HG03575 (cell line): ENCODE measurements at regions not wholly inside any gene's neighbourhood (a gene's known extent, or its start where the extent isn't known, plus 50 kb on each side); places are given as distances from the start of the nearest gene placed in this dataset.

Experiments used
- ATAC-seq: cut with Tn5 transposase; IDR thresholded peaks from one replicate; pipeline ENCODE4 v1.9.1; 2021; ENCODE audit not compliant: unreplicated experiment, insufficient number of reproducible peaks, low FRiP score; ENCODE audit errors: extremely low read depth

DNA sequence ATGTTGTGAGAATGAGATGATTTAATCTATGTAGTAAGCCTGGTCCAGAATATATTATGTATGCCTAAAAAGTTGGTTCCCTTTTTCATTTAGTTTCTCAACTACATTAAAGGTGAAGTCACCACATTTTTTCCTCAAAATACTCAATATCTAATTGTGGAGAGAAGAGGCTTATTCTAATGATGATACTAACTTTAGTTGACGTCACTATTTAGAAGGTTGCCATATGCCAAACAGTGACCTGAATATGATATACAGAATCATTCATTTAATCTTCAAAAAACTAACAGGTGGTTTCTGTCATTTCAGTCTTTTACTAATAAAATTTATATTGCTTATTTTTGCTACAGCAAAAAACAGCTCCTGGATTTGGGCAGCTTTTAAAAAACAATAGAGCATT is 480.7 kb upstream of the NWD2 start:
- no peak for ATAC-seq

DNA sequence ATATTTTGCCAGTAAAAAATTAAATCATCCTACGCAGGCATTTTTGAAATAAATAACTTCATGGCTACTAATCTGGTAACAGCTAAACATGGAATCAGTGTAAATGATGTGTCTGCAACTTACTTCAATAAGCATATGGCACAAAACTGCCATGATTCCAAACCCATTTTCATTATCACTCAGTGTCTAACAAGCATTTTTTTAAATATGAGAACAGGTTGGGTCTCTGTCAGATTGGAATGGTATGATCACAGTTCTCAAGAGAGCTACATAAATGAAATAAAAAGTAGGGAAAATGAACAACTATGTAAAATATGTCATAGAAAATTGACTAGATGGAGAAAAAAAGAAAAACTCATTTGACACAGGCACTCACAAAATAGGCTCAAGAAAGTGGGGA is 476.9 kb upstream of the NWD2 start:
- no peak for ATAC-seq

GRCh38 chr4:36771411-36772153 is 473.0 kb upstream of the NWD2 start:
- no peak for ATAC-seq

DNA sequence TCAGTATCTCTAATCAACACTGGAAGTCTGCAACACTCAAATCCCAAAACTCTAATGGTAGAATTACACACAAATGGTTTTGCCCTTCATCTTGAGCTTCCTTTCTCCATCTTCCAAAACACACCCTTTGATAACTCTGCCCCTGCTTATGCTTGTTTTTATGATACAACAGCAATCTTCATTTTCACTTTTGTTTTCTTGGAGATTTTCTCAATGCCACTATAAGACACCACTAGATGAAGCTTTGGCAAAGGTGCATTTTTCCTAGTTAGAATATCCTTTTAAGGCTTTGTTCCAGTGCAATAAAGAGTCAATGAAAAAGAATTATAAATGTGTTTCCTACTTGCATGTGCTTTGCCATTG is 472.4 kb upstream of the NWD2 start:
- ATAC-seq, result no peak

DNA sequence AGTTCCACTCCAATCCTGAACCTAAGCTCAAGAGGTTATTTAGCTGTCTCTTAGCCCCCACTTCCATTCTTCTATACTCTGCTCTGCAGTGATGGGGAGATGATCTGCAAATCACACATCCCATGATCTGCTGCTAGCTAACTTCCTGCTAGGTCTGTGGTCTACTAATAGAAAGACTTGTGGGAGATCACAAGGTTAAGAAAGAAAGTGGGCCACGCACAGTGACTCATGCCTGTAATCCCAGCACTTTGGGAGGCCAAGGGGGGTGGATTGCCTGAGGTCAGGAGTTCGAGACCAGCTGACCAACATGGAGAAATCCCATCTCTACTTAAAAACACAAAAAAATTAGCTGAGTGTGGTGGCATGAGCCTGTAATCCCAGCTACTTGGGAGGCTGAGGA is 471.1 kb upstream of the NWD2 start:
- ATAC-seq, result no peak

DNA sequence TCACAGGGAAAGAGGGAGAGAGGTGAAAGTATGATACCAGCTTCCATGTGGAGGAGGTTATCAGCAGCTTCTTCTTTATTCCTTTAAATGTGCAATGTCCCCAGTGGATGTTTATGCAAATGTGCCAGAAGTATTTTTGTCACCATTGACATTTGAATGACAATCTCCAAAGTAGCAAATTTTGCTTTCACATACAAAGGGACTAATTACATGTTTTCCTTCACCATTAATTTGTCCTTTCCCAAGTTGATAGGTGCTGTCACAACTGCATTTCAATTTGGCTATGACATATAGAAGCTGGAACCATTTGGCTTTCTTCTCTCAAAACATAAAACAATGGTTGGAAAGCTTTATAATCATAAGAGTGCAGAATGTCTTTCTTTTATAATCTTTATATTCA is 469.0 kb upstream of the NWD2 start:
- no peak for ATAC-seq

DNA sequence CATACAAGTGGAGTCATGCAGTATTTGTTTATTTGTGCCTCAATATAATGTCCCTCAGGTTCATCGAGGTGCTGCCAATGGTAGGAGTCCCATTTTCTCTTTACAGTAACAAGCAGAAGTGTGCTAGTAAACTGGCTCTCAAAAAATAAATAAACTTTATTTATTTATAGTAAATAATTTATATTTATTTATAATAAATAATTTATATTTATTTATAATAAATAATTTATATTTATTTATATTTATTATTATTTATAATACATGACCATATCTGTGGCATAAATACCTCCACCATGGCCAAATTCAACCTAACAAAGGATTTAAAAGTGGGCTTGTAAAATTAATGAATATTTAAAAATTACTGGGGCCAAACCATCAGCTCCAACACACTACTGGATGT is 464.9 kb upstream of the NWD2 start:
- no peak for ATAC-seq

DNA sequence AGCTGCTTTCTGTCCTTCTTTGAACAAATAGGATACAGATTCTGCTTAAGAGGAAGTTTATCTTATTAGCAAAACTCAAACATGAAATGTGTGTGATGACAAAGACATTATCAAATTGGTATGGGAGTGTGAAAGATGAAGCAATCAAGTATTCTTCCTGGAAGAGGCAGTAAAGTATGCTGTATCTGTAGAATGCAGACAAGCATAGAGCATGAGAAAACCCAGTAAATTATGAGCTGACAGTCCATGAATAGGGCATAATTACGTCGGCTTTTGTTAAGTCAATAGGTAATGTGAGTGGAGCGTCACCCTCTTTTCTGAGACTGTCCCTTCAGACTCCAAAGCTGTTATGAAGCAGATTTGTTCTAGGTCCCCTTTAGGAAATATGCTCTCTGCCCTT is 458.6 kb upstream of the NWD2 start:
- no peak for ATAC-seq

- no peak for ATAC-seq
Observed at GRCh38 chr4:36786519-36786918, 458.0 kb upstream of the NWD2 start.

DNA sequence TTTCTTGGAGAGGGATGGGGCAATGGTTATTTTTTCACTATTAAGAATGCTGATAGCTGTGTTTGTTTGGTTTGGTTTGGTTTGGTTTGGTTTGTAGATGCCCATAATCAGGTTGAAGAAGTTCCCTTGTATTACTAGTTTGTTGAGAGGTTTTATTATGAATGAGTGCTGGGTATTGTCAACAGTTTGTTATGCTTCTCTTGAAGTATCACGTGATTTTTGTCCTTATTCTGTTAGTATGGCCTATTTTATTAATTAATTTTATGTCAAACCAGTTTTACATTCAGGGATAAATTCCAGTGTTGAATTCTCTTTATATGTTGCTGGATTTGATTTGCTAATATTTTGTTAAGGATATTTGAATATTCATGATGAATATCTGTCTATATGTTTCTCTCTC is 449.8 kb upstream of the NWD2 start:
- no peak for ATAC-seq

- no peak for ATAC-seq
Observed at GRCh38 chr4:36812149-36812548, 432.4 kb upstream of the NWD2 start.

DNA sequence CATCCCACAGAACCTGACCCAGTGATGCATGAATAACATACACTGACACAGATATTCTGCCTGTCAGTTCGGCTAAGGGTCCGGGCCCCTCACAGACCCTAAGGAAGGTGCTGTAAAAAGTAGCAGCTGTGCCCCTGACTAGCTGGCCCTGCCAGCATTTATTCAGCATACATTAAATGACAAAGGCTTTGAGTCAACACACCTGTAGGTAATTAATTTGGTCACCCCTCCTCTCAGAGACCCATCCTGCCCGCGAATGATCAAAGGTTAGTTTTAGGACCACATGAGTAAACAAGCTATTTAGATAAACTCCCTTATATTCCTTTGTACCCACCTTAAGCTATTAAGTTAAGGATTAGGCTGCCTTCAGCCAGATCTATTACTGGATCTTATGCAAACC is 429.0 kb upstream of the NWD2 start:
- no peak for ATAC-seq

GRCh38 chr4:36823199-36823967 is 421.2 kb upstream of the NWD2 start:
- no peak for ATAC-seq

DNA sequence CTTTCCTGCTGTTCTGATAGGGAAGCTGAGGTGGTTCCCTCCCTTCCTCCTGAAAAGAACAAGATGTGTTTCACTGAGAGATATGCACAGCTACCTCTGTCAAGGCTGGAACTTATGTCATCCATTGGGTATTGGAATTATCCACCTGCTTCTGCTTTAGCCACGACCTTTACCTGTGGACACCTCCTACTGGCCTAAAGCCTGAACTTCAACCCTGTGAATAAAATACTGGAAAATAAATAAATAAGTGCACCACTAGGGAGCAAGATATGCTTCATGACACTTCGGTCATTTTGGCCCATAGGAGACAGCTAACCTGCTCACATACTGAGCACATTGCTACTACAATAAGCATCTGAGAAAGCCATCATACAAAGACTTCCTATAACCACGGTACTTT is 419.9 kb upstream of the NWD2 start:
- ATAC-seq, result no peak

DNA sequence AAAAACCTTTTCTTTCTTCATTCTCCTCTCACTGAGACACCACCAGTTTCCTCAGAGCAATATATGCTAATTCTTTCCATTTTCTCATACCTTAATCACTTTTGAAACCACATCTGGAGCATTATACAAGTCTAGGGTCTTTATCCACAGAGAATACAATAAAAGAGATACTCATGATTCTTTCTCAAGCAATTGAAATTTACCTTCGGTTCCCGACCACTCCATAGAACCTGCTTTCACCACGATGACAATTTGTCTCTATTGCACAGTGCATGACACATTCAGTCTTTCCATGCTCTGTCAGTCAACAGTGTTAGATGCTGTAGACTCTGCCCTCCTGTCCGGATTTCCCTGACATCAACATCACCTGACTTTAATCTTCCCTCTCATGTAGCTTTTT is 409.3 kb upstream of the NWD2 start:
- ATAC-seq, result no peak

DNA sequence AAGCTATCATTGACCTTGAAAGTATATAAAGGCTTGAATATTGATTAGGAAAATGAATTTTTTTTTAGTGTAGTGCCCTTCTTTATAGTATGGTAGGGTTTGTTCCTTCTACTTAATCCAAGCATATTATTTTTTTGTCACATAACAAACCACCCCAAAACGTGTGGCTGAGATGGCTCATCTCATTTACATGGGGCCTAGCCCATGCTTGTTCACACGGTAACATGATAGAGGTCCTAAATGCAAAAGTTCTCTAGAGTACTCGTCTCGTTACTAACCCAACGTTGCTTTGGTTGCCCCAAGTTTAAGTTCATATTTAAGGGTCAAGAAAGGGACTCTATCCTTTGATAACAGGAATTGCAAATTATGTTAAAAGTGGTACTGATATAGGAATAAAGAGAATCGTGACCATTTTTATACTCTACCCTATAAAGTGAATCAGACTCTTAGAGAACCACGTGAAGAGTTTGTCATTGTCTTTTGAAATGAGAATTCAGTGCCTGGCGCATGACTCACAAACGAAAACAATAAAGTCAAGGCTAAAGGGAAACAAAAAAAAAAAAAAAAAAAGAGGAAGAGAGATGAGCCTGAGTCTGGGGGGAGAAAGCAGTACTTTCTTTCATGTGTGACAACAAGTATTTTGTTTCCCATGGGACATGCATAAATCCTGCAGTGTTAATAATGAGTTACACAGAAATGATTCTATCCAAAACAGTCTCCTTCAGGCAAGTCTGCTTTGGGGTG is 402.8 kb upstream of the NWD2 start:
- ATAC-seq, result no peak

DNA sequence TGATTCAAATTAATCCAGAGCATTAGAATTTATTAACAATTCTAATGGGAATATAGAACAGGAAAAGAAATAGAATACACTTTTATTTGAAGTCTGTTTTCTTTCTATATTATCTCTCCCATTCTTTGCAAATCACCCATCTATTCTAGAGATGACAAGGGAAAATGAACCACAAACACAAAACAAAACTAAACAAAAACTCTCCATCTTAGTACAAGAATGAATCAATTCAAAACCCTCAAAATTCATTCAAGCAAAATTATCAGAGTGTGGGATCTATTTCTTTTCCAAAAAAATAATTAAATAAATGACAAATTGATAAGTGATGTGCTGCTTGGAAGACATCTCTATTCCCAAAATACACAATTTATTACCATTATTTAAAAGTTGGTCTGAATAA is 400.1 kb upstream of the NWD2 start:
- no peak for ATAC-seq

DNA sequence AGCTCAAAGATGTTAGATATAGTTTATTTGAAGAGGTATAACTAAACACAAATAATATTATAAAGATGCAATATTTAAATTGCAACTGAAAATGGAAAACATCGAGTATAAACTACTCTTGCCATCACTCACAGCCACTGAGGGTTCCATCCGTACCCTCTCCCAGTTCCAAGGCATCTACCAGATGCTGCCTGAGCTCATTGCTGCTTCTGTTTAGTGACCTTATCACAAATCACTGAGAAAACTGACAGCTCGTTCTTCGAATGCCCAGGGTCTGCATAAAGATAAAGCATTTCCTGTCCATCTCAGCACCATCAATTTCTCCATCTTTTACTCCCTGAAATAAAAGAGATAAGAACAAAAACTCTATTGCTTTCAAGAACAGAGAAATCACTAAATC is 391.7 kb upstream of the NWD2 start:
- ATAC-seq, result no peak

GRCh38 chr4:36854554-36854953 is 390.0 kb upstream of the NWD2 start:
- ATAC-seq, result no peak

DNA sequence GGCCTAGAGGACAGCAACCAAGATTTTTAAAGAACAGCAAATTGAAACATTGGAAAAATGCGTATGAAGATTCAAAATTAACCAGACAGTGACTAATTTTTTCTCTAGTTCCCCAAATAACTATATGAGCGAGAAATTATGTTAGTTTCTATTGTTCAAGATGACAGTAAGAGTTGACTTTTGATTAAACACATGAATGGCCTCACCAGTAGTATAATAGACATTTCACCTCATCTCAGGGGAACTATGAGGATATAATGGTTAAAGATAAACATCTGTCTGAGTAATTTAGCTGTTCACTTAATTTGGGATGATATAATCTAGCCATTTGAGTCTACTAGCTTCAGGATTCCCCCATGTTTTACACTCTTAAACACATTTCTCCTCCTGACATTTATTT is 380.9 kb upstream of the NWD2 start:
- ATAC-seq, result no peak
